OCI-LY7 (cell line): ENCODE measurements at regions not wholly inside any gene's neighbourhood (a gene's known extent, or its start where the extent isn't known, plus 50 kb on each side); places are given as distances from the start of the nearest gene placed in this dataset.

Experiments
- BruUV-seq: library from RNA; stranded (reverse); fragments of 400-500 nt; replicated peaks from 2 replicates; lab custom pipeline; 2021; lab: Mats Ljungman, UMichigan
- CTCF ChIA-PET: fragments of 300-600 bp; sonication (Branson Sonifier 250); formaldehyde crosslinking; loops from one replicate; lab custom pipeline; 2022; ENCODE audit warnings: antibody characterized with exemption; ENCODE audit not compliant: unreplicated experiment; lab: Charles Lee
- POLR2A ChIA-PET: fragments of 300-600 bp; sonication (Branson Sonifier 250); formaldehyde crosslinking; loops from one replicate; lab custom pipeline; 2022; ENCODE audit warnings: antibody characterized with exemption; lab: Charles Lee
- DNase-seq: peaks from one replicate; pipeline ENCODE4 v3.0.0-alpha.2; 2015; ENCODE audit warnings: low spot score
- H2AFZ ChIP-seq: fragments of 200-600 bp; sonication (generic), shearing (Covaris generic); 2 replicates; pipeline ENCODE4 v1.6.1; 2014; ENCODE audit warnings: mild to moderate bottlenecking, antibody characterized with exemption, low read length, moderate library complexity
- H3K27ac ChIP-seq: fragments of 200-600 bp; sonication (generic); 2 replicates; pipeline ENCODE4 v1.5.1; 2014; ENCODE audit warnings: mixed run types, low read depth, mild to moderate bottlenecking, moderate library complexity, low read length, inconsistent platforms; ENCODE audit not compliant: poor library complexity, severe bottlenecking
- H3K36me3 ChIP-seq: fragments of 200-600 bp; sonication (generic); 2 replicates; pipeline ENCODE4 v1.6.1; 2014; ENCODE audit warnings: mild to moderate bottlenecking, antibody characterized with exemption, low read length, moderate library complexity, mixed read lengths; ENCODE audit not compliant: insufficient read depth
- H3K4me1 ChIP-seq: fragments of 200-600 bp; sonication (generic); 2 replicates; pipeline ENCODE4 v1.5.1; 2014; ENCODE audit warnings: mild to moderate bottlenecking, low read length; ENCODE audit not compliant: insufficient read depth, poor library complexity, severe bottlenecking
- H3K4me2 ChIP-seq: fragments of 200-600 bp; sonication (generic); 2 replicates; pipeline ENCODE4 v1.6.1; 2014; ENCODE audit warnings: mild to moderate bottlenecking, low read length
- H3K4me3 ChIP-seq: fragments of 200-600 bp; sonication (generic); 2 replicates; pipeline ENCODE4 v1.5.1; 2014; ENCODE audit warnings: mild to moderate bottlenecking, low read depth, low read length; ENCODE audit not compliant: poor library complexity, severe bottlenecking
- H3K79me2 ChIP-seq: fragments of 200-600 bp; sonication (generic); 2 replicates; pipeline ENCODE4 v1.6.1; 2016; ENCODE audit warnings: low read depth, mild to moderate bottlenecking, low read length, moderate library complexity, mixed read lengths; ENCODE audit not compliant: insufficient read depth
- H3K9me2 ChIP-seq: fragments of 200-600 bp; sonication (generic); 2 replicates; pipeline ENCODE4 v1.6.1; 2016; ENCODE audit warnings: mild to moderate bottlenecking, low read length, mixed read lengths; ENCODE audit not compliant: insufficient read depth
- H3K9me3 ChIP-seq: fragments of 200-600 bp; sonication (generic); 2 replicates; pipeline ENCODE4 v1.6.1; 2014; ENCODE audit warnings: mild to moderate bottlenecking, mixed run types, low read length, mixed read lengths
- H4K20me1 ChIP-seq: fragments of 200-600 bp; sonication (generic); 2 replicates; pipeline ENCODE4 v1.6.1; 2014; ENCODE audit warnings: mild to moderate bottlenecking, antibody characterized with exemption, low read length, moderate library complexity, mixed read lengths; ENCODE audit not compliant: insufficient read depth
- EZH2phosphoT487 ChIP-seq: fragments of 200-600 bp; sonication (generic); IDR thresholded peaks from 2 replicates; pipeline ENCODE4 v1.6.1; 2018; ENCODE audit warnings: low read depth, borderline replicate concordance, mild to moderate bottlenecking, mixed run types, antibody characterized with exemption, low read length, moderate library complexity, mixed read lengths
- intact Hi-C: fragments of 100-400 bp; cut with micrococcal nuclease; formaldehyde crosslinking; loops from one replicate; pipeline ENCODE4 v1.10.0; 2022; ENCODE audit not compliant: unreplicated experiment
- TF ChIP-seq, protein P1 (sequence below): fragments of 200-600 bp; sonication (generic); conservative IDR thresholded peaks from 2 replicates; pipeline ENCODE4 v1.5.1; 2014; ENCODE audit warnings: mild to moderate bottlenecking, antibody characterized with exemption, low read length, moderate library complexity, mixed read lengths

DNA sequence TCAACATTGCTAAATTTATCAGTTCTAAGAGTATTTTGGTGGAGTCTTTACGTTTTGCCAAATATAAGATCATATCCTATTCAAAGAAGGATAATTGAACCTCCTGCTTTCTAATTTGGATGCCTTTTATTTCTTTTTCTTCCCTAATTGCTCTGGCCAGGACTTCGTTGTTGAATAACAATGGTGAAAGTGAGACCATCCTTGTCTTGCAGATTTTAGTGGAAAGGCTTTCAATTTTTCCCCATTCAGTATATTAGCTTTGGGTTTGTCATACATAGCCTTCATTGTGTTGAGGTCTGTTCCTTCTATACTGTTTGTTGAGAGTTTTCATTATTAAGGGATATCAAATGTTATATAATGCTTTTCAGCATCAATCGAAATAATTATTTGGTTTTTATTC lies 1974.2 kb upstream of the ACO1 start:
- Histone ChIP-seq H3K4me1 (no peaks in the 10 kb centered on the region), H3K9me2 (no peaks in the 10 kb centered on the region), H3K36me3 (no peaks in the 10 kb centered on the region), H3K4me3 (no peak overlapping the region), H3K9me3 (0 out of 2 replicates have a peak, but pooled peaks cover 2% of the 10 kb centered on the region), H3K79me2 (no peaks in the 10 kb centered on the region), H3K4me2 (no peak overlapping the region), H3K27ac (no peak overlapping the region), H2AFZ (no peak overlapping the region), H4K20me1 (no peaks in the 10 kb centered on the region)
- no TSS peak for BruUV-seq
- no peak for DNase-seq
- CTCF ChIA-PET: no interaction called here
- TF ChIP-seq, protein P1, sequence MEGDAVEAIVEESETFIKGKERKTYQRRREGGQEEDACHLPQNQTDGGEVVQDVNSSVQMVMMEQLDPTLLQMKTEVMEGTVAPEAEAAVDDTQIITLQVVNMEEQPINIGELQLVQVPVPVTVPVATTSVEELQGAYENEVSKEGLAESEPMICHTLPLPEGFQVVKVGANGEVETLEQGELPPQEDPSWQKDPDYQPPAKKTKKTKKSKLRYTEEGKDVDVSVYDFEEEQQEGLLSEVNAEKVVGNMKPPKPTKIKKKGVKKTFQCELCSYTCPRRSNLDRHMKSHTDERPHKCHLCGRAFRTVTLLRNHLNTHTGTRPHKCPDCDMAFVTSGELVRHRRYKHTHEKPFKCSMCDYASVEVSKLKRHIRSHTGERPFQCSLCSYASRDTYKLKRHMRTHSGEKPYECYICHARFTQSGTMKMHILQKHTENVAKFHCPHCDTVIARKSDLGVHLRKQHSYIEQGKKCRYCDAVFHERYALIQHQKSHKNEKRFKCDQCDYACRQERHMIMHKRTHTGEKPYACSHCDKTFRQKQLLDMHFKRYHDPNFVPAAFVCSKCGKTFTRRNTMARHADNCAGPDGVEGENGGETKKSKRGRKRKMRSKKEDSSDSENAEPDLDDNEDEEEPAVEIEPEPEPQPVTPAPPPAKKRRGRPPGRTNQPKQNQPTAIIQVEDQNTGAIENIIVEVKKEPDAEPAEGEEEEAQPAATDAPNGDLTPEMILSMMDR: no peak
- no peak for TF ChIP-seq EZH2phosphoT487
- POLR2A ChIA-PET: interaction anchor here (0.6 kb wide), 1 partner anchor 1099 kb away, joined by 3 read pairs; no protein-coding TSS in a partner anchor
- intact Hi-C loops: no loop called here

DNA sequence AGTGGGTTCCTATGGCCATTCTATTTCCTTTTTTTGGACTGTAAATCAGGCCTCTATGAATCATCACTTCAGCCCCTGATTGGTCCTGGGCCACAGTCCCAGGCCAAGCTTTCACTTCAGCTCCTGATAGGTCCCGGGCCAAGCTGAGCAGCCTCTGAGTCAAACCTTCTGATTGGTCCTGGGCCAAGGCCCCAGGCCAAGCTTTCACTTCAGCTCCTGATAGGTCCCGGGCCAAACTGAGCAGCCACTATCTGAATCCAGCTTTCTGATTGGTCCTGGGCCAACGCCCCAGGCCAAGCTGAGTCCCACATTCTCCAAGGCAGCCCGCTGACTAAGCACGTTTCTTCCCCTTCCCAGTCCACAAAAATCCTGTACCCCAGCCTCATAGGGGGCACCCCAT lies 1972.9 kb upstream of the ACO1 start:
- CTCF ChIA-PET: no interaction called here
- intact Hi-C loops: no loop called here
- H3K4me2 ChIP-seq: no peak overlapping the region

DNA sequence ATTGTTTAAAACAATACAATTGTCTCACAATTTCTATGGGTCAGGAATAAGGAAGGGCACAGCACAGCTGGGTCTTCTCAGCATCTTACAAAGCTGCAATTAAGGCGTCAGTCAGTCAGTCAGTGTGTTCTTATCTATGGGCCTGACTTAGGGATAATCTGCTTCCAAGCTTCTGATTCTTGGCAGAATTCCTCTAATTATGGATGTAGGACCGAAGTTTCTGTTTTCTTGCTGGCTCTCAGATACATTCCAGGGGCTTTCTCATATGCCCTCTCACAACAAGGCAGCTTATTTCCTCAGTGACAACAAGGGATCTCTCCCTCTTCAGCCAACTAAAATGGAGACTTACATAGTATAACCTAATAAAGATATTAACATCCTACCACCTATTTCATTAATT lies 1925.3 kb upstream of the ACO1 start:
- Histone ChIP-seq H3K79me2 (no peaks in the 10 kb centered on the region), H3K9me2 (no peaks in the 10 kb centered on the region), H3K4me2 (no peak overlapping the region), H3K9me3 (no peaks in the 10 kb centered on the region), H3K4me1 (no peaks in the 10 kb centered on the region), H3K36me3 (no peaks in the 10 kb centered on the region), H4K20me1 (no peaks in the 10 kb centered on the region), H3K27ac (no peak overlapping the region), H2AFZ (no peak overlapping the region), H3K4me3 (no peak overlapping the region)
- TF ChIP-seq, protein P1: no peak
- no peak for TF ChIP-seq EZH2phosphoT487
- intact Hi-C loops: no loop called here
- no peak for DNase-seq
- ChIA-PET CTCF (no interaction called here), POLR2A (no interaction called here)
- no TSS peak for BruUV-seq

More for the DNA sequence above, 1972.9 kb upstream of the ACO1 start:
- no TSS peak for BruUV-seq
- Histone ChIP-seq H3K9me3 (0 out of 2 replicates have a peak, but pooled peaks cover 2% of the 10 kb centered on the region), H3K4me1 (no peaks in the 10 kb centered on the region), H3K4me3 (no peak overlapping the region), H3K27ac (no peak overlapping the region), H3K79me2 (no peaks in the 10 kb centered on the region), H3K9me2 (no peaks in the 10 kb centered on the region), H3K36me3 (no peaks in the 10 kb centered on the region), H2AFZ (no peak overlapping the region), H4K20me1 (no peaks in the 10 kb centered on the region)
- POLR2A ChIA-PET: interaction anchor here (0.6 kb wide), 1 partner anchor 328 kb away, joined by 4 read pairs; no protein-coding TSS in a partner anchor
- TF ChIP-seq, protein P1: no peak
- TF ChIP-seq EZH2phosphoT487: no peak
- no peak for DNase-seq
